C4-2B (cell line): ENCODE measurements at regions not wholly inside any gene's neighbourhood (a gene's known extent, or its start where the extent isn't known, plus 50 kb on each side); places are given as distances from the start of the nearest gene placed in this dataset.

ENCODE experiments used
- ZFX ChIP-seq: fragments of 450-650 bp; IDR thresholded peaks from 2 replicates; pipeline ENCODE4 v1.6.1; 2017
- TF ChIP-seq, protein P1 (sequence below): fragments of 450-650 bp; conservative IDR thresholded peaks from 2 replicates; pipeline ENCODE4 v1.5.1; 2017; ENCODE audit warnings: mild to moderate bottlenecking

- TF ChIP-seq, protein P1, sequence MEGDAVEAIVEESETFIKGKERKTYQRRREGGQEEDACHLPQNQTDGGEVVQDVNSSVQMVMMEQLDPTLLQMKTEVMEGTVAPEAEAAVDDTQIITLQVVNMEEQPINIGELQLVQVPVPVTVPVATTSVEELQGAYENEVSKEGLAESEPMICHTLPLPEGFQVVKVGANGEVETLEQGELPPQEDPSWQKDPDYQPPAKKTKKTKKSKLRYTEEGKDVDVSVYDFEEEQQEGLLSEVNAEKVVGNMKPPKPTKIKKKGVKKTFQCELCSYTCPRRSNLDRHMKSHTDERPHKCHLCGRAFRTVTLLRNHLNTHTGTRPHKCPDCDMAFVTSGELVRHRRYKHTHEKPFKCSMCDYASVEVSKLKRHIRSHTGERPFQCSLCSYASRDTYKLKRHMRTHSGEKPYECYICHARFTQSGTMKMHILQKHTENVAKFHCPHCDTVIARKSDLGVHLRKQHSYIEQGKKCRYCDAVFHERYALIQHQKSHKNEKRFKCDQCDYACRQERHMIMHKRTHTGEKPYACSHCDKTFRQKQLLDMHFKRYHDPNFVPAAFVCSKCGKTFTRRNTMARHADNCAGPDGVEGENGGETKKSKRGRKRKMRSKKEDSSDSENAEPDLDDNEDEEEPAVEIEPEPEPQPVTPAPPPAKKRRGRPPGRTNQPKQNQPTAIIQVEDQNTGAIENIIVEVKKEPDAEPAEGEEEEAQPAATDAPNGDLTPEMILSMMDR, result no peak
- TF ChIP-seq ZFX, result no peak
These were observed 277.7 kb upstream of the ACVR2A start for GRCh38 chr2:147567136-147567535.
